ENCODE measurements at regions not wholly inside any gene's neighbourhood (a gene's known extent, or its start where the extent isn't known, plus 50 kb on each side); places are given as distances from the start of the nearest gene placed in this dataset.

DNA sequence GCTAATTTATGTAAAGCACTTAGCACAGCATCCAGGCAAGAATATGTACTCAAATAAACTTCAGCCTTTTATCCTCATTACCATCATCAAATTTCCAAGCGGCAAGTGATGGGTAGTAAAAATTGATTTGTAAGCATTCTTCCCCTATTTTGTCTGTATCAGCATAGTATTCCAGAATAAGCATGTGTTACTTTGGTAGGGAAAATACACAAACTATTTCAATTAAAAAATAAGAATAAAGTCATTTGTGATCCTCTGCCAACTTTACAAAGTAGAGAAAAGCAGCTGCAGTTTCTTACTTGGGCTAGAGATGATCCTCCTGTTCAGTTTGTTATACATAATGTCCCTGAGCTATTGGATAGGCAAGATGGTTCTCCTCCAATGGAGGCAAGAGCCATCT, 493.2 kb downstream of the ZEB2 start:
- TF ChIP-seq CTCF (tag by site-specific recombination; IDR thresholded peaks at IDR 0.05) (no peak), ZNF394 (tag by site-specific recombination; IDR thresholded peaks at IDR 0.05; ENCODE audit: borderline replicate concordance) (no peak), SALL2 (tag by site-specific recombination; IDR thresholded peaks at IDR 0.05; ENCODE audit: borderline replicate concordance) (no peak)
